GM21526 (cell line): ENCODE measurements at regions not wholly inside any gene's neighbourhood (a gene's known extent, or its start where the extent isn't known, plus 50 kb on each side); places are given as distances from the start of the nearest gene placed in this dataset.

Source experiments
- ATAC-seq: cut with Tn5 transposase; IDR thresholded peaks from one replicate; pipeline ENCODE4 v1.9.1; 2021; ENCODE audit warnings: moderate library complexity; ENCODE audit not compliant: unreplicated experiment, low FRiP score

GRCh38 chr2:144967961-144968360 lies 448.0 kb upstream of the ZEB2 start:
- no peak for ATAC-seq

DNA sequence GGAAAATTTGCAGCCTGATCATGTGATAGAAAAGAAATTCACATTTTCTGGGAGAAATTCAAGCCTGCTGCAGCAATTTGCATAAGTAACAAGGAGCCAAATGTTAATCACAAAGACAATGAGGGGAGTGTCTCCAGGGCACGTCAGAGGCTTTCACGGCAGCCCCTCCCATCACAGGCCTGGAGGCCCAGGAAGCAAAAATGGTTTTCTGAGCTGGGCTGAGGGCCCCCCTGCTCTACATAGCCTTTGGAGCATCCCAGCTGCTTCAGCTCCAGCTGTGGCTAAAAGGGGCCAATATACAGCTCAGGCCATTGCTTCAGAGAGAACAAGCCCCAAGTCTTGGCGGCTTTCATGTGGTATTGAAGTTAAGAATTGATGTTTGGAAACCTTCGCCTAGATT lies 445.3 kb upstream of the ZEB2 start:
- no peak for ATAC-seq

DNA sequence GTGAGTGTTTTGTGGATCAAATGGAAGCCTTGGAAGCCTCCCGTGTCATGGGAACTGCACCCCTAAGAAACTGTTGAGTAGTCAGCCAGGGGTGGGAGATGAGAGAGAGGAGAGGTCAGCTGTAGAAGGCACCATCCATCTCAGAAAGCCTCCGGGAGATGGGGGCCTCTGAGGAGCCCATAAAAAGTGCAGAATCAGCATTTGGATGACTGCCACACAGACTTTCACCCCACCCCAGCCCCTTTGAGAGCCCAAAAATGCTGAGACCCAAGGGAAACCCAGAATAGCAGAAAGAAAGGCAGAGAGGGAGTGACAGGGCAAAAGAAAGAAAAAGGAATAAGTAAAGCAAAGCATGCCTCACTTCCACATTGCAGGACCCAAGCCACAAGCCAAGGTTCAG lies 443.1 kb upstream of the ZEB2 start:
- ATAC-seq: no peak

GRCh38 chr2:144959416-144959815 lies 439.5 kb upstream of the ZEB2 start:
- no peak for ATAC-seq

GRCh38 chr2:144950899-144951560 lies 431.1 kb upstream of the ZEB2 start:
- ATAC-seq: no peak

DNA sequence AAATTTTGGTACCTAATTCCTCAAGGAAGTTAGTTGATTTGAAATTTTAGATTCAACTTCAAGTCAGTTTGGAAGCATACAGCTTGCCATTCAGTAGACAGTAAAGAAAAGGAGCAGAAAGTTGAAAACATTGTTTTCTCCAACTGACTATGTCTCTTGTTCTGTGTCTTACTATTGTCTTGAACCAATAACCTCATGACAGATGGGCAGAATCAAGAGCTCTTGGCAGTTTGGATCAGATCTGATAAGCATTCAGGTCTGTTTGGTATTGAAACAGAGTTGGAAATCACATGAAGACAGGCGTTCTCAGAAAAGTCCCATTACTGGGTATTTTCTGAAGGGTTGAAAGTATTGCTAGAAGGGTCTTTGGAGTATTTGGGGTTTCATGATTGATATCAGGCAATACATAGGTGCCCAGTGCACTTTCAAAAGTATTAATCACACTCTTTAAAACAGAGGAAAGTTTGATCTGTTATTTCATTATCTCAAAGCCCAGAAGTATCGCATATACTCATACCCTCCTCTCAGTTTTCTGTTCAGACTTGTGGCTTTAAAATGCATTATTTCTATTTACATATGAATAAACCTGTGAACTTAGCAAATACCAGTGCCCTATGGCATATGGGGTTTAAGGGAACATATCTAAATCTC lies 428.4 kb upstream of the ZEB2 start:
- no peak for ATAC-seq

DNA sequence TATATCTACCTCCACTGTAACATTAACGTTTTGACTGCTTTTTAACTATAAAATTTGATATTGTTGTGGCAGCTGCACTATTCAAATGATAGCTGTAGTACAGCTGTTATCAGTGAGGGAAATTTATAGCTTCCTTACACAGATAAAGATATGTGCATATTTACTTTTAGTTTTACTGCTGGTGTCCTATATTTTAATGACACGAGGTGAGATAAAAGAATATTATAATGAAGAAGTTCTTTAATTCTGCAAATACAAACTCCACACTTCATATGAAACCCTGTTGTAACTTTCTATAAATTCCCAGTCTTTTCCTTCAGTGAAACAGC lies 427.8 kb upstream of the ZEB2 start:
- ATAC-seq: no peak

DNA sequence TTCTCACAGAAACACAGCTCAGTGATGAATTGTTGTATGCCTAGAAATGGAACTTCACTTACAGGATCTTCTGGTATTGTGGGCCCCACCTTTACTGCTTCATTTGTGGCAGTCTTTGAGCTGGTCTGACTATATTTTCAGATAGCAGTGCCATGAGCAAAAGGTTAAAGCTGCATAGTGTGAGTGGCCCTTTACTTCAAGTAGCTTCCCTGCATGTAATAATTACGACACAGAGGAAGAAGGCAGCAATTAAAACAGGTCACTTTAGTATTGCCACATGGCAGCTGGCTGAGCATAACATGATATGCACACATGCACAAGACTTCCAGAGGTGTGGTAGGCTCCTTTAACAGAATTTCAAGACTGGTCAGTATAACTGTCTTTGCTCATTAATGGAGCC lies 426.3 kb upstream of the ZEB2 start:
- ATAC-seq: no peak

- ATAC-seq: no peak
These were observed 424.8 kb upstream of the ZEB2 start for GRCh38 chr2:144944546-144945220.

GRCh38 chr2:144943986-144944385 lies 424.1 kb upstream of the ZEB2 start:
- ATAC-seq: no peak

DNA sequence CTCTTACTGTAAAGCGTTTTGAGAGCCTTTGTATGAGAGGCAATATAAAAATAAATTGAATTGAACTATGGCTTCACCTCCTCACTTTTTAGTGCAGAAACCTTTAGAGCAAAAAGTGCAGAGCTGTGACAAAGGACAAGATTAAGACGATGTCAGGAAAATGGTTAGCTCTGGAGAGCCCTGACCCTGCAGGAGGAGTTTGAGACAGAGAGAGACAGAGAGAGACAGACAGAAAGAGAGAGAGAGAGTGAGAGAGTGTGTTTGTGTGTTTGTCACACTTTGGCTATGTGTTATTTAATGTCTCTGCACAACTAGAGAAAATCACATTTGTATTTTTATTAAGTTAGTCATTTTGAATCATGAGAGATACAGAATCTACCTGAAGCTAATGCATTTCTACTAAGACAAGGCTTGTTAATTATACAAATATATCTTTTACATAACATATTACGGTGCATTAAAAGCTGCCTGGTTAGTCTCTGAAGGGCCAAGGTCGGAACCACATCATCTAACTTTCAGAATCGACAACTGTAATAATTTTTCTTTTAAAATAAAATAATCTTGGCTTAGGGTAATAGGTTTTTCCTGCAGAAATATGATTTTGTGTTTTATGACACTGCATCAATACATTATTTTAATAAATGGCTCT lies 423.5 kb upstream of the ZEB2 start:
- no peak for ATAC-seq

DNA sequence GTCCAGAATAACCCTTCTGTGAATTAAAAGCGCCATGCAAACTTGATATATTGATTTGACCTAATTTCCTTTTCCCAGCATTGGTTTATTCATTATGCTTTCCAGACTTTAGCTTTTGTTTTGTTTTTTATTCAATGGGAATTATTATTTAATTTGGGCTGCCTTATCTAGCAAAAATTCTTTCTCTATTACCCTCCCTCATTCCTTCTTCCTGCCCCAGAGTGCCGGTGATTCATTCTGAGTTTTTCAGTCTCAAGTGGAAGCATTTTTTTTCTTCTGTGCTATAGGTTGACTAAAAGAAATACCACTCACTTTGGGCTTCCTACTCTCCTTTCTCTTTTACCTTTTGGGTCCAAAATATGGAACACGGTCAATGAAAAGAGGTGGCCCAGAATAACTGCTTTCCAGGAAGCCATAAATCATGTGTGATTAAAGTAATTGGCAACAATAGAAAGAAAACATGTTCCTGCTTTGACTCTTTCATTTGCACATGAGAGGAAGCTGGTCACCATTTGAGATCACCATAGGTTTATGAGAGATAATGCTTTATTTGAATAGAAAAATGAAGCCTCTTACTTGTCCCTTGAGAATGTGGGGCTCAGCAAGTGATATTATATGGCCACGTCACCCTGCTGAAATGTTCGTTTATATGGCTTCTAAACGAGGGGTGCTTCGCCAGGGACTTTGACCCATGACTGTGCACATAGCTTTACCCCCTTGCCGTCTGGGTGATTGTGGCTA lies 422.8 kb upstream of the ZEB2 start:
- no peak for ATAC-seq

DNA sequence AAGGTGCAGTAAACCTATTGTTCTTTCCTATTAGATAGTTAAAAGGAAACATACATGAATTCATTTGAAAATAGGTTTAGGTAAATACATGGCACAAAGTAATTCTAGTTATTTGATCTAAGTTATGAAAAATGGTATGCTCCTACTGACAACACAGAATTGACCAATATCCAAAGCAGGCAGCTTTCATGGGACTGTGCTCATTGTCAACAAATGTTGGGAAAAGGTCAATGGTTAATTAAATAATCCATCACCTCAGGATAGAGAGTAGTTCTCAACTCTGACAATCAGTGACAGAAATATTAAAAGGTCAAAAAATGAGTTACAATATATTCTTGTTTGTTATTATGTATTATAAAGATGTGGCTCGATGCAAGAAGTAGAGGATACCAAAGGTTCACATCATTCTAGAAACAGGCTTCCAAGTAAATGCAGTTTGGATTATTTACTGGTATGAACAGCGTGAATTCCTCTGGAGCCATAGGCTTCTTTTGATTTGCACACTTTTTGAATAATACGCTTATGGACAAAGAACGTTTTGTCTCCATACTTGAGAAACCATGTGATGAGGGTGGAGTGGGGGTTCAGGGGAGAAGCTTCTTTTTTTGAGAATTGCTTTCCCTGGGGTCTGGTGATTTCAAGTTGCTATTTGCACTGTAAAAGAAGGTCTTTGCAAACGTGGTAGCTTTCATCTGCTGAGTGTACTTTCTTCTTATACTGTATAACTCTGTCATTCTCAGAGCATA lies 422.0 kb upstream of the ZEB2 start:
- no peak for ATAC-seq

GRCh38 chr2:144939590-144939989 lies 419.7 kb upstream of the ZEB2 start:
- ATAC-seq: no peak

- no peak for ATAC-seq
These were observed 418.2 kb upstream of the ZEB2 start for GRCh38 chr2:144937910-144938709.

DNA sequence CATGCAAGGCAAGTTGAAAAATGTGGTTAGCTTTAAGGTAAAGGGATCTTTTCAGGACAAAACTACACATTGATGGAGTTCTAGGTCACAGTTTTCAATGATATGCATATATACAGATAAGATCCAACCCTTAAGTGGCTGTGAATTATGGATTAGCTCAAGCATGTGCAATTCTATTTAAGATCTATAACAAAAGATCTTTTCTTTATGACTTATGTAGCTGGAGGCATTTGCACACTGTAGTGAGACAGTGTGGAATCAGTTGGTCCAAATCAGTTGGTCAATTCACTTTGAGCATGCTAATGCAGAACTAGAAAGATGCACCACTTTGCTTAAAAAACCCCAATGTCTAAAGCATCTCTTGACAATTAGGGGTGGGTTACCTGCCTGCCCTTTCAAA lies 417.1 kb upstream of the ZEB2 start:
- no peak for ATAC-seq

GRCh38 chr2:144936442-144936841 lies 416.5 kb upstream of the ZEB2 start:
- ATAC-seq: no peak

DNA sequence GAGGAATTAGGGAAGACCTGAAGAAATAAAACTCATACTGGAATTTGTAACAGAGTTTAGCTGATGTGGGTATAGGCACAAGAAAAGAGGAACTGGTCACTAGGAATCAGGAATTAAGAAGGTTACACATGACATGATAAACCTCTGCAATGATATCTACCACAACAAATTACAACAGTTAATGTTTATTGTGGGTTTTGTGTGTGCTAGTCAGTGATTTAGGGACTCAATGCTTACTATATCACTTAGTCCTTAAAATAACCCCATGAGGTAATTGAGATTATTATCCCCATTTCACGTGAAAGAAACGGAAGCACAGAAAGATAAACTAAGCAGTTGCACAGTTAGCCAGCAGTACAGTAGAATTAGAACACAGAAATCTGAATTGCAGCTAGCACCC lies 415.8 kb upstream of the ZEB2 start:
- ATAC-seq: no peak

- ATAC-seq: no peak
These were observed 415.3 kb upstream of the ZEB2 start for GRCh38 chr2:144935191-144935590.

GRCh38 chr2:144931960-144932359 lies 412.0 kb upstream of the ZEB2 start:
- no peak for ATAC-seq
